PC-3 (cell line): ENCODE measurements at regions not wholly inside any gene's neighbourhood (a gene's known extent, or its start where the extent isn't known, plus 50 kb on each side); places are given as distances from the start of the nearest gene placed in this dataset.

ENCODE experiments used
- CTCF ChIP-seq: fragments of 300-600 bp; sonication (generic); conservative IDR thresholded peaks from 2 replicates; pipeline ENCODE4 v1.5.1; 2017; ENCODE audit warnings: antibody characterized with exemption, low read depth, mild to moderate bottlenecking, low read length
- EZH2 ChIP-seq: fragments of 300-600 bp; sonication (generic); IDR thresholded peaks from one replicate; pipeline ENCODE4 v1.6.1; 2017; ENCODE audit warnings: antibody characterized with exemption, mild to moderate bottlenecking, low read length; ENCODE audit not compliant: unreplicated experiment
- EZH2phosphoT487 ChIP-seq: fragments of 300-600 bp; sonication (generic); IDR thresholded peaks from 2 replicates; pipeline ENCODE4 v1.6.1; 2018; ENCODE audit warnings: mild to moderate bottlenecking, antibody characterized with exemption, low read length, borderline replicate concordance

DNA sequence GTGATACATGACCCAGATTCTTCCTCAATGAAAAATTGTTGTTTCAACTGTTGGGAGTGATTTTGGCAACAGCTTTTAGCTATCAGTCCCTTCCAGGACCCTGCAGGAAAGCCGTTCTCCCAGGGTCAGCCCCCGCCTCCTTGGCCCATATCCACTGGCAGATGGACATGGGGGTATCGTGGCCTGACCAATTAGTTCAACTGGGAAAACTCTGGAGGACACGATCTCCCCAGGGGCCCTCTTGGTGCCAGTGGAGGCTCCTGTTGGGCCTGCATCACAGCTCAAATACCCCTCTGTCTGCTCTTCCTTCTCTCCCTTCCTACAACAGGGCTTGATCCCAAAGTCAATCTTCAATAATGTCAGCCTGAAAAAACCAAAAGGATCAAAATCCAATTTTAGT, 272.5 kb upstream of the B3GAT1 start:
- no peak for TF ChIP-seq EZH2
- TF ChIP-seq CTCF: no peak
- no peak for TF ChIP-seq EZH2phosphoT487
